Panc1 (cell line): ENCODE measurements at regions not wholly inside any gene's neighbourhood (a gene's known extent, or its start where the extent isn't known, plus 50 kb on each side); places are given as distances from the start of the nearest gene placed in this dataset.

Experiments
- ATAC-seq: fragments of 200-7000 bp; cut with Tn5 transposase; 2 replicates; pipeline ENCODE4 v1.9.1; 2020; ENCODE audit warnings: mild to moderate bottlenecking, moderate library complexity
- BruUV-seq: library from RNA; stranded (reverse); fragments of 400-500 nt; replicated peaks from 2 replicates; lab custom pipeline; 2021; lab: Mats Ljungman, UMichigan
- CTCF ChIA-PET: fragments of 300-600 bp; sonication (Branson Sonifier 250); formaldehyde crosslinking; loops from one replicate; lab custom pipeline; 2022; ENCODE audit warnings: antibody characterized with exemption; lab: Charles Lee
- POLR2A ChIA-PET: fragments of 300-600 bp; sonication (Branson Sonifier 250); formaldehyde crosslinking; loops from one replicate; lab custom pipeline; 2022; ENCODE audit warnings: antibody characterized with exemption; lab: Charles Lee
- DNase-seq: peaks from one replicate; pipeline ENCODE4 v3.0.0-alpha.2; 2010; ENCODE audit warnings: low read depth, low spot score
- H3K27ac ChIP-seq: 2 replicates; pipeline ENCODE4 v1.5.1; 2011; ENCODE audit warnings: mild to moderate bottlenecking, low read length, inconsistent platforms
- H3K27me3 ChIP-seq: fragments of 200-500 bp; sonication (Bioruptor generic); 2 replicates; pipeline ENCODE4 v1.6.0; 2014; ENCODE audit warnings: low read length, inconsistent platforms; ENCODE audit not compliant: control insufficient read depth, insufficient read depth
- H3K36me3 ChIP-seq: fragments of 200-500 bp; sonication (Bioruptor generic); 2 replicates; pipeline ENCODE4 v1.5.1; 2014; ENCODE audit warnings: inconsistent platforms, mild to moderate bottlenecking, low read length, moderate library complexity; ENCODE audit not compliant: control insufficient read depth, insufficient read depth
- H3K4me1 ChIP-seq: 2 replicates; pipeline ENCODE4 v1.5.1; 2011; ENCODE audit warnings: inconsistent platforms, mild to moderate bottlenecking, low read length, moderate library complexity; ENCODE audit not compliant: control insufficient read depth, insufficient read depth
- H3K4me3 ChIP-seq, 2 experiments: 2 replicates each; pipeline ENCODE4 v1.5.1; 2011 to 2012; ENCODE audit warnings: low read depth in 2 of 2, low read length in 2 of 2, mild to moderate bottlenecking in 2 of 2, inconsistent platforms in 1 of 2, moderate library complexity in 1 of 2
- H3K9me3 ChIP-seq: fragments of 200-500 bp; sonication (Bioruptor generic); 2 replicates; pipeline ENCODE4 v1.5.1; 2014; ENCODE audit warnings: low read depth, mild to moderate bottlenecking, inconsistent platforms, low read length, moderate library complexity; ENCODE audit not compliant: control insufficient read depth, insufficient read depth
- CTCF ChIP-seq: fragments of 450-650 bp; IDR thresholded peaks from 2 replicates; pipeline ENCODE4 v1.5.1; 2017; ENCODE audit warnings: mild to moderate bottlenecking
- POLR2AphosphoS5 ChIP-seq: IDR thresholded peaks from 2 replicates; pipeline ENCODE4 v1.6.1; 2012; ENCODE audit warnings: mild to moderate bottlenecking, low read depth, low read length, moderate library complexity
- REST ChIP-seq, 2 experiments: IDR thresholded peaks; 2 replicates each; pipeline ENCODE4 v1.6.1; 2011 to 2012; ENCODE audit warnings: low read depth in 2 of 2, control low read depth in 1 of 2, low read length in 1 of 2, mild to moderate bottlenecking in 1 of 2, moderate library complexity in 1 of 2; ENCODE audit not compliant: insufficient read depth in 1 of 2
- SIN3A ChIP-seq: IDR thresholded peaks from 2 replicates; pipeline ENCODE4 v1.6.1; 2012; ENCODE audit warnings: low read depth, mild to moderate bottlenecking, low read length, moderate library complexity, borderline replicate concordance; ENCODE audit not compliant: insufficient read depth
- TCF7L2 ChIP-seq: IDR thresholded peaks from 2 replicates; pipeline ENCODE4 v1.6.1; 2011; ENCODE audit warnings: mild to moderate bottlenecking, low read depth, low read length, inconsistent platforms
- in situ Hi-C: cut with HindIII; loops from 2 replicates; pipeline ENCODE4 v1.10.0; 2016; ENCODE audit warnings: low sequenced_read_pairs, low pct_unique_long_range_greater_than_20kb
- intact Hi-C: fragments of 100-400 bp; cut with micrococcal nuclease; formaldehyde crosslinking; loops from one replicate; pipeline ENCODE4 v1.10.0; 2022; ENCODE audit not compliant: unreplicated experiment

- no peaks in the 10 kb centered on the region for H3K4me1 ChIP-seq
- TF ChIP-seq SIN3A (no peak), POLR2AphosphoS5 (no peak), REST (IDR thresholded peaks at IDR 0.05; ENCODE audit: insufficient read depth in 1 of 2, low read depth in 2 of 2, low read length in 1 of 2) (no peak)
- no peak for ATAC-seq
- ChIA-PET POLR2A (no interaction called here), CTCF (no interaction called here)
- no peak overlapping the region for H3K4me3 ChIP-seq
- no peak overlapping the region for H3K27ac ChIP-seq
- H3K36me3 ChIP-seq, result no peaks in the 10 kb centered on the region
- intact Hi-C loops, result no loop called here
- in situ Hi-C loops, result no loop called here
- no TSS peak for BruUV-seq
- DNase-seq, result no peak
- no peaks in the 10 kb centered on the region for H3K27me3 ChIP-seq
- H3K9me3 ChIP-seq, result no peaks in the 10 kb centered on the region
Measured at GRCh38 chr2:7849531-7849930, 832.3 kb upstream of the ID2 start.

- Histone ChIP-seq H3K4me3 (no peak overlapping the region), H3K27me3 (no peaks in the 10 kb centered on the region), H3K9me3 (no peaks in the 10 kb centered on the region), H3K36me3 (no peaks in the 10 kb centered on the region), H3K4me1 (no peaks in the 10 kb centered on the region), H3K27ac (no peak overlapping the region)
- no peak for TF ChIP-seq POLR2AphosphoS5
- no peak for TF ChIP-seq CTCF
- no peak for TF ChIP-seq SIN3A
- no peak for TF ChIP-seq REST (IDR thresholded peaks at IDR 0.05; ENCODE audit: insufficient read depth in 1 of 2, low read depth in 2 of 2, low read length in 1 of 2)
- no peak for TF ChIP-seq TCF7L2
- no TSS peak for BruUV-seq
- DNase-seq (no peak), ATAC-seq (no peak)
- POLR2A ChIA-PET, result no interaction called here
- CTCF ChIA-PET, result no interaction called here
- in situ Hi-C loops, result no loop called here
- intact Hi-C loops, result no loop called here
Measured at GRCh38 chr2:7852546-7852945, 829.3 kb upstream of the ID2 start.
